Neural progenitor cell (in vitro differentiated cells): ENCODE measurements at regions not wholly inside any gene's neighbourhood (a gene's known extent, or its start where the extent isn't known, plus 50 kb on each side); places are given as distances from the start of the nearest gene placed in this dataset.

Experiments
- DNase-seq: peaks from one replicate; pipeline ENCODE4 v3.0.0-alpha.2; 2016; ENCODE audit warnings: low spot score
- H2AFZ ChIP-seq: fragments of 200-600 bp; sonication (generic); replicated peaks from 2 replicates; pipeline ENCODE4 v1.6.1; 2016; ENCODE audit warnings: antibody characterized with exemption
- H3F3A ChIP-seq: fragments of 200-600 bp; sonication (generic); 2 replicates; pipeline ENCODE4 v1.6.1; 2016; ENCODE audit warnings: antibody characterized with exemption, low read depth
- H3K27ac ChIP-seq: fragments of 200-600 bp; sonication (generic); 2 replicates; pipeline ENCODE4 v1.5.1; 2016; ENCODE audit warnings: mild to moderate bottlenecking
- H3K27me3 ChIP-seq: fragments of 200-600 bp; sonication (generic); 2 replicates; pipeline ENCODE4 v1.6.1; 2016; ENCODE audit warnings: mild to moderate bottlenecking, moderate library complexity
- H3K36me3 ChIP-seq: fragments of 200-600 bp; sonication (generic); 2 replicates; pipeline ENCODE4 v1.5.1; 2016
- H3K4me1 ChIP-seq: fragments of 200-600 bp; sonication (generic); 2 replicates; pipeline ENCODE4 v1.6.1; 2016; ENCODE audit warnings: mixed run types
- H3K4me2 ChIP-seq: fragments of 200-600 bp; sonication (generic); 2 replicates; pipeline ENCODE4 v1.6.1; 2016
- H3K4me3 ChIP-seq: fragments of 200-600 bp; sonication (generic); 2 replicates; pipeline ENCODE4 v1.5.1; 2016
- H3K79me2 ChIP-seq: fragments of 200-600 bp; sonication (generic); 2 replicates; pipeline ENCODE4 v1.6.1; 2016; ENCODE audit warnings: low read depth
- H3K9ac ChIP-seq: fragments of 200-600 bp; sonication (generic); 2 replicates; pipeline ENCODE4 v1.6.1; 2016
- H3K9me3 ChIP-seq: fragments of 200-600 bp; sonication (generic); 2 replicates; pipeline ENCODE4 v1.5.1; 2016; ENCODE audit warnings: low read depth
- H4K20me1 ChIP-seq: fragments of 200-600 bp; sonication (generic); 2 replicates; pipeline ENCODE4 v1.6.1; 2016; ENCODE audit warnings: low read depth
- H3K27ac Mint-ChIP-seq: 3 replicates; pipeline ENCODE4 v1.8.0; 2021; ENCODE audit warnings: mixed read lengths
- H3K27me3 Mint-ChIP-seq: 2 replicates; pipeline ENCODE4 v1.8.0; 2022; ENCODE audit warnings: low read depth, mild to moderate bottlenecking, inconsistent platforms, moderate library complexity, mixed read lengths; ENCODE audit not compliant: insufficient read depth
- H3K36me3 Mint-ChIP-seq: 3 replicates; pipeline ENCODE4 v1.8.0; 2021; ENCODE audit warnings: mixed read lengths
- H3K4me1 Mint-ChIP-seq: 3 replicates; pipeline ENCODE4 v1.8.0; 2021; ENCODE audit warnings: mixed read lengths
- H3K4me3 Mint-ChIP-seq: 3 replicates; pipeline ENCODE4 v1.8.0; 2021; ENCODE audit warnings: mild to moderate bottlenecking, moderate library complexity, mixed read lengths
- H3K9me3 Mint-ChIP-seq: 3 replicates; pipeline ENCODE4 v1.8.0; 2020; ENCODE audit warnings: mixed read lengths
- CTCF ChIP-seq: fragments of 200-600 bp; sonication (generic); IDR thresholded peaks from 2 replicates; pipeline ENCODE4 v1.5.1; 2017; ENCODE audit warnings: antibody characterized with exemption, mild to moderate bottlenecking
- EZH2 ChIP-seq: fragments of 200-600 bp; sonication (generic); IDR thresholded peaks from 2 replicates; pipeline ENCODE4 v1.6.1; 2017; ENCODE audit warnings: antibody characterized with exemption, mild to moderate bottlenecking, moderate library complexity
- EZH2phosphoT487 ChIP-seq: fragments of 200-600 bp; sonication (generic); IDR thresholded peaks from 2 replicates; pipeline ENCODE4 v1.6.1; 2017; ENCODE audit warnings: antibody characterized with exemption

GRCh38 chr2:66982766-66983165, 414.4 kb upstream of the ETAA1 start:
- H3K27ac Mint-ChIP-seq: no peak overlapping the region
- Histone ChIP-seq H3K9ac (no peak overlapping the region), H3K27me3 (no peaks in the 10 kb centered on the region)

GRCh38 chr2:66984864-66985263, 412.3 kb upstream of the ETAA1 start:
- H4K20me1 ChIP-seq: no peaks in the 10 kb centered on the region
- Mint-ChIP-seq H3K36me3 (no peaks in the 10 kb centered on the region), H3K4me1 (no peaks in the 10 kb centered on the region), H3K4me3 (no peak overlapping the region), H3K9me3 (no peaks in the 10 kb centered on the region), H3K27me3 (no peaks in the 10 kb centered on the region), H3K27ac (no peak overlapping the region)
- no peak overlapping the region for H3K27ac ChIP-seq
- H3K9ac ChIP-seq: no peak overlapping the region
- no peaks in the 10 kb centered on the region for H3K79me2 ChIP-seq
- H2AFZ ChIP-seq: no peak overlapping the region
- H3K9me3 ChIP-seq: no peaks in the 10 kb centered on the region
- DNase-seq: no peak
- H3F3A ChIP-seq: no peaks in the 10 kb centered on the region
- no peak overlapping the region for H3K4me3 ChIP-seq
- H3K36me3 ChIP-seq: no peaks in the 10 kb centered on the region
- no peaks in the 10 kb centered on the region for H3K27me3 ChIP-seq
- H3K4me2 ChIP-seq: no peak overlapping the region
- H3K4me1 ChIP-seq: no peaks in the 10 kb centered on the region
- no peak for TF ChIP-seq CTCF
- no peak for TF ChIP-seq EZH2
- no peak for TF ChIP-seq EZH2phosphoT487

More at GRCh38 chr2:66982766-66983165, 414.4 kb upstream of the ETAA1 start:
- Mint-ChIP-seq H3K9me3 (no peaks in the 10 kb centered on the region), H3K36me3 (no peaks in the 10 kb centered on the region), H3K4me1 (no peaks in the 10 kb centered on the region), H3K4me3 (no peak overlapping the region), H3K27me3 (no peaks in the 10 kb centered on the region)
- Histone ChIP-seq H3K4me2 (no peak overlapping the region), H3K9me3 (no peaks in the 10 kb centered on the region), H2AFZ (no peak overlapping the region), H3K27ac (no peak overlapping the region), H3K36me3 (no peaks in the 10 kb centered on the region), H3K4me1 (no peaks in the 10 kb centered on the region), H3K79me2 (no peaks in the 10 kb centered on the region), H4K20me1 (no peaks in the 10 kb centered on the region), H3K4me3 (no peak overlapping the region), H3F3A (no peaks in the 10 kb centered on the region)
- TF ChIP-seq EZH2phosphoT487 (no peak), CTCF (no peak), EZH2 (no peak)
- no peak for DNase-seq

GRCh38 chr2:66985906-66986305, 411.2 kb upstream of the ETAA1 start:
- H3K9ac ChIP-seq: no peak overlapping the region
- Mint-ChIP-seq H3K9me3 (no peaks in the 10 kb centered on the region), H3K36me3 (no peaks in the 10 kb centered on the region), H3K4me3 (no peak overlapping the region), H3K27ac (no peak overlapping the region), H3K4me1 (no peaks in the 10 kb centered on the region), H3K27me3 (no peaks in the 10 kb centered on the region)
- H3K79me2 ChIP-seq: no peaks in the 10 kb centered on the region
- no peaks in the 10 kb centered on the region for H3K4me1 ChIP-seq
- H3K36me3 ChIP-seq: no peaks in the 10 kb centered on the region
- H3F3A ChIP-seq: no peaks in the 10 kb centered on the region
- H3K27ac ChIP-seq: no peak overlapping the region
- no peak overlapping the region for H2AFZ ChIP-seq
- no peak for DNase-seq
- H3K4me3 ChIP-seq: no peak overlapping the region
- TF ChIP-seq EZH2phosphoT487 (no peak), CTCF (no peak), EZH2 (no peak)
- H3K27me3 ChIP-seq: no peaks in the 10 kb centered on the region
- no peak overlapping the region for H3K4me2 ChIP-seq
- no peaks in the 10 kb centered on the region for H3K9me3 ChIP-seq
- no peaks in the 10 kb centered on the region for H4K20me1 ChIP-seq

- no peaks in the 10 kb centered on the region for H3K9me3 ChIP-seq
- no peak overlapping the region for H3K27ac Mint-ChIP-seq
- H4K20me1 ChIP-seq: no peaks in the 10 kb centered on the region
- H3K27me3 Mint-ChIP-seq: no peaks in the 10 kb centered on the region
- no peaks in the 10 kb centered on the region for H3K27me3 ChIP-seq
- H3K4me3 Mint-ChIP-seq: no peak overlapping the region
- TF ChIP-seq EZH2phosphoT487: no peak
- TF ChIP-seq CTCF: no peak
- no peak for TF ChIP-seq EZH2
- H3K4me1 Mint-ChIP-seq: no peaks in the 10 kb centered on the region
- H3K36me3 ChIP-seq: no peaks in the 10 kb centered on the region
- no peaks in the 10 kb centered on the region for H3K4me1 ChIP-seq
- H3K36me3 Mint-ChIP-seq: no peaks in the 10 kb centered on the region
- H3K4me2 ChIP-seq: no peak overlapping the region
- no peaks in the 10 kb centered on the region for H3K79me2 ChIP-seq
- no peaks in the 10 kb centered on the region for H3F3A ChIP-seq
- H3K9ac ChIP-seq: no peak overlapping the region
- no peak overlapping the region for H2AFZ ChIP-seq
- H3K4me3 ChIP-seq: no peak overlapping the region
- no peak overlapping the region for H3K27ac ChIP-seq
- no peak for DNase-seq
- no peaks in the 10 kb centered on the region for H3K9me3 Mint-ChIP-seq
Measured at GRCh38 chr2:66987733-66988132, 409.4 kb upstream of the ETAA1 start.
